Spleen (tissue), 7 donors: ENCODE measurements at regions not wholly inside any gene's neighbourhood (a gene's known extent, or its start where the extent isn't known, plus 50 kb on each side); places are given as distances from the start of the nearest gene placed in this dataset.

ENCODE experiments used
- CTCF ChIP-seq, 11 experiments: fragments of 200-600 bp in 7 of 11; fragments of 450-650 bp in 4 of 11; sonication (generic) in 4 of 11; IDR thresholded peaks in 8 of 11; conservative IDR thresholded peaks in 3 of 11; 1 replicate in 7 of 11; 2 replicates in 4 of 11; pipeline versions ENCODE4 v1.4.0 to v1.8.0; 2016 to 2021; ENCODE audit warnings: antibody characterized with exemption in 11 of 11, inconsistent platforms in 4 of 11, mild to moderate bottlenecking in 1 of 11
- POLR2A ChIP-seq, 3 donors: fragments of 450-650 bp; IDR thresholded peaks; one replicate each; pipeline ENCODE4 v1.5.1; 2017; ENCODE audit warnings: antibody characterized with exemption in 3 of 3, mild to moderate bottlenecking in 1 of 3
- donor health status: DM: no; HTN: no; CAD: no; lungs with moderate emphysema.
- donor health status: DM: no; HTN: no; CAD: no.
- donor health status: DM: no; HTN: no; CAD: no.

- TF ChIP-seq POLR2A (IDR thresholded peaks at IDR 0.05) (no peak), CTCF (IDR thresholded peaks at IDR 0.05 in 8 of 11, conservative IDR thresholded peaks at IDR 0.05 in 3 of 11) (no peak)
These were observed 390.6 kb downstream of the AASDHPPT start for GRCh38 chr11:106468086-106468485.
